H1 (cell line): ENCODE measurements at regions not wholly inside any gene's neighbourhood (a gene's known extent, or its start where the extent isn't known, plus 50 kb on each side); places are given as distances from the start of the nearest gene placed in this dataset.

ENCODE experiments used
- CTCF ChIA-PET: fragments of 300-600 bp; sonication (Branson Sonifier 250); formaldehyde crosslinking; loops from one replicate; lab custom pipeline; 2021; ENCODE audit not compliant: partially characterized antibody; lab: Charles Lee
- POLR2A ChIA-PET: fragments of 300-600 bp; sonication (Branson Sonifier 250); formaldehyde crosslinking; loops from one replicate; lab custom pipeline; 2021; ENCODE audit warnings: inconsistent platforms; ENCODE audit not compliant: partially characterized antibody; lab: Charles Lee
- DNase-seq, 2 experiments: peaks; one replicate each; pipeline versions ENCODE4 v3.0.0 to v3.0.0-alpha.2; 2010 to 2022; ENCODE audit warnings: low spot score in 2 of 2, low read depth in 1 of 2, mixed read lengths in 1 of 2
- FAIRE-seq: peaks from 2 replicates; lab custom pipeline; 2011; peaks lifted over from hg19 to GRCh38; lab: Jason Lieb, UNC
- H2AFZ ChIP-seq: 2 replicates; pipeline ENCODE4 v1.8.1; 2012; ENCODE audit warnings: low read length, inconsistent platforms
- H2AK5ac ChIP-seq: 2 replicates; pipeline ENCODE4 v1.6.1; 2013; ENCODE audit warnings: low read depth, low read length
- H2BK120ac ChIP-seq: replicated peaks from 2 replicates; pipeline ENCODE3; 2013; ENCODE audit warnings: low read depth, low read length, inconsistent platforms
- H2BK12ac ChIP-seq: 2 replicates; pipeline ENCODE4 v1.6.1; 2013; ENCODE audit warnings: low read depth, low read length
- H2BK15ac ChIP-seq: 2 replicates; pipeline ENCODE4 v1.6.1; 2013; ENCODE audit warnings: low read length
- H2BK20ac ChIP-seq: 2 replicates; pipeline ENCODE4 v1.6.1; 2013; ENCODE audit warnings: low read length
- H2BK5ac ChIP-seq: 2 replicates; pipeline ENCODE4 v1.6.1; 2013; ENCODE audit warnings: low read depth, low read length
- H3K14ac ChIP-seq: 2 replicates; pipeline ENCODE4 v1.6.1; 2013; ENCODE audit warnings: inconsistent platforms; ENCODE audit not compliant: insufficient read length
- H3K18ac ChIP-seq: 2 replicates; pipeline ENCODE4 v1.6.1; 2013; ENCODE audit warnings: low read length; ENCODE audit errors: extremely low read depth
- H3K23ac ChIP-seq: 2 replicates; pipeline ENCODE4 v1.6.1; 2013; ENCODE audit warnings: inconsistent platforms; ENCODE audit not compliant: insufficient read length
- H3K23me2 ChIP-seq: 2 replicates; pipeline ENCODE4 v1.6.1; 2013; ENCODE audit warnings: low read depth, low read length
- H3K27ac ChIP-seq: 2 replicates; pipeline ENCODE4 v1.6.1; 2011; ENCODE audit warnings: low read depth, low read length, inconsistent platforms
- H3K27me3 ChIP-seq, 4 experiments: replicated peaks in 1 of 4; 1 replicate in 1 of 4; 2 replicates in 3 of 4; pipeline versions ENCODE4 v1.6.1 to v1.8.1; 2011 to 2013; ENCODE audit warnings: low read length in 3 of 4, mild to moderate bottlenecking in 3 of 4, inconsistent platforms in 2 of 4, mixed read lengths in 2 of 4, moderate library complexity in 1 of 4; ENCODE audit not compliant: control insufficient read depth in 3 of 4, insufficient read depth in 3 of 4; ENCODE audit errors: extremely low read depth in 1 of 4
- H3K36me3 ChIP-seq, 4 experiments: 2 replicates each; pipeline versions ENCODE4 v1.6.1 to v1.8.1; 2011 to 2013; ENCODE audit warnings: mild to moderate bottlenecking in 4 of 4, low read length in 3 of 4, moderate library complexity in 2 of 4, control low read depth in 1 of 4, inconsistent platforms in 1 of 4; ENCODE audit not compliant: insufficient read depth in 4 of 4, control insufficient read depth in 2 of 4
- H3K4ac ChIP-seq: replicated peaks from 2 replicates; pipeline ENCODE3; 2013; ENCODE audit warnings: low read length, low read depth, mixed read lengths, inconsistent platforms; ENCODE audit not compliant: insufficient read length
- H3K4me1 ChIP-seq, 4 experiments: replicated peaks in 1 of 4; 1 replicate in 1 of 4; 2 replicates in 3 of 4; pipeline versions ENCODE4 v1.6.1 to v1.8.1; 2011 to 2013; ENCODE audit warnings: low read length in 3 of 4, inconsistent platforms in 2 of 4, mixed read lengths in 1 of 4; ENCODE audit not compliant: insufficient read depth in 4 of 4, control insufficient read depth in 3 of 4
- H3K4me2 ChIP-seq, 2 experiments: 2 replicates each; pipeline versions ENCODE4 v1.6.1 to v1.8.1; 2011 to 2013; ENCODE audit warnings: low read depth in 2 of 2, low read length in 2 of 2, control low read depth in 1 of 2, inconsistent platforms in 1 of 2, mild to moderate bottlenecking in 1 of 2; ENCODE audit not compliant: insufficient read depth in 1 of 2
- H3K4me3 ChIP-seq, 4 experiments: fragments of 200-600, 300-600 bp in 1 of 4; sonication (generic), shearing (Covaris generic), sonication (Bioruptor Twin) in 1 of 4; 2 replicates each; pipeline versions ENCODE4 v1.5.1 to v1.8.1; 2011 to 2016; ENCODE audit warnings: low read length in 4 of 4, low read depth in 3 of 4, control low read depth in 2 of 4, inconsistent platforms in 2 of 4, mild to moderate bottlenecking in 2 of 4, mixed read lengths in 1 of 4, moderate library complexity in 1 of 4; ENCODE audit not compliant: insufficient read depth in 2 of 4; ENCODE audit errors: extremely low read depth in 1 of 4
- H3K56ac ChIP-seq: replicated peaks from 2 replicates; pipeline ENCODE3; 2013; ENCODE audit warnings: low read depth, mild to moderate bottlenecking, mixed read lengths, low read length, inconsistent platforms; ENCODE audit not compliant: insufficient read length
- H3K79me1 ChIP-seq: 2 replicates; pipeline ENCODE4 v1.6.1; 2013; ENCODE audit warnings: low read depth, low read length, control low read depth
- H3K79me2 ChIP-seq, 2 experiments: 2 replicates each; pipeline versions ENCODE4 v1.6.1 to v1.8.1; 2012 to 2013; ENCODE audit warnings: low read length in 2 of 2, mild to moderate bottlenecking in 2 of 2, inconsistent platforms in 1 of 2; ENCODE audit not compliant: insufficient read depth in 2 of 2, control insufficient read depth in 1 of 2
- H3K9ac ChIP-seq, 4 experiments: replicated peaks in 1 of 4; 1 replicate in 1 of 4; 2 replicates in 3 of 4; pipeline versions ENCODE4 v1.6.1 to v1.8.1; 2011 to 2013; ENCODE audit warnings: low read depth in 3 of 4, low read length in 3 of 4, control low read depth in 2 of 4, mild to moderate bottlenecking in 2 of 4, moderate library complexity in 2 of 4, inconsistent platforms in 1 of 4; ENCODE audit errors: extremely low read depth in 1 of 4
- H3K9me3 ChIP-seq, 2 experiments: 2 replicates each; pipeline versions ENCODE4 v1.6.1 to v1.8.1; 2012 to 2013; ENCODE audit warnings: mild to moderate bottlenecking in 2 of 2, moderate library complexity in 2 of 2, control low read depth in 1 of 2, inconsistent platforms in 1 of 2, low read depth in 1 of 2, low read length in 1 of 2, mixed read lengths in 1 of 2; ENCODE audit not compliant: insufficient read depth in 2 of 2
- H4K20me1 ChIP-seq, 2 experiments: replicated peaks in 1 of 2; 2 replicates each; pipeline versions ENCODE3 to v1.8.1; 2011 to 2013; ENCODE audit warnings: inconsistent platforms in 2 of 2, low read length in 2 of 2, mild to moderate bottlenecking in 1 of 2; ENCODE audit not compliant: insufficient read depth in 2 of 2, control insufficient read depth in 1 of 2
- H4K5ac ChIP-seq: 2 replicates; pipeline ENCODE4 v1.6.1; 2013; ENCODE audit warnings: low read length, low read depth, mixed read lengths, inconsistent platforms; ENCODE audit not compliant: insufficient read length
- H4K8ac ChIP-seq: 2 replicates; pipeline ENCODE4 v1.8.0; 2013; ENCODE audit warnings: mild to moderate bottlenecking, moderate library complexity, low read length, inconsistent platforms; ENCODE audit not compliant: insufficient read depth; ENCODE audit errors: extremely low read depth
- H4K91ac ChIP-seq: replicated peaks from 2 replicates; pipeline ENCODE3; 2013; ENCODE audit warnings: low read length, mixed read lengths, inconsistent platforms; ENCODE audit not compliant: insufficient read length
- BACH1 ChIP-seq: IDR thresholded peaks from 2 replicates; pipeline ENCODE4 v1.6.1; 2012; ENCODE audit warnings: low read length, improper control_type of control experiment
- BCL11A ChIP-seq, 2 experiments: IDR thresholded peaks; one replicate each; pipeline ENCODE4 v1.6.1; 2011; ENCODE audit warnings: low read depth in 2 of 2, low read length in 2 of 2, mild to moderate bottlenecking in 2 of 2
- E2F6 ChIP-seq: IDR thresholded peaks from 2 replicates; pipeline ENCODE4 v1.6.1; 2012; ENCODE audit warnings: inconsistent platforms
- GABPA ChIP-seq: IDR thresholded peaks from 2 replicates; pipeline ENCODE4 v1.6.1; 2011; ENCODE audit warnings: mild to moderate bottlenecking, low read length, moderate library complexity, borderline replicate concordance; ENCODE audit not compliant: insufficient read depth
- HDAC2 ChIP-seq, 2 experiments: fragments of 300-600 bp in 1 of 2; sonication (generic) in 1 of 2; IDR thresholded peaks; 2 replicates each; pipeline ENCODE4 v1.6.1; 2011 to 2012; ENCODE audit warnings: low read depth in 2 of 2, low read length in 2 of 2, mild to moderate bottlenecking in 2 of 2, moderate library complexity in 2 of 2, borderline replicate concordance in 1 of 2, inconsistent platforms in 1 of 2
- RBBP5 ChIP-seq: IDR thresholded peaks from 2 replicates; pipeline ENCODE4 v1.7.1; 2012; ENCODE audit warnings: low read depth, mild to moderate bottlenecking, inconsistent platforms, low read length, moderate library complexity, borderline replicate concordance
- TBP ChIP-seq: IDR thresholded peaks from 2 replicates; pipeline ENCODE4 v1.6.1; 2011; ENCODE audit warnings: low read depth, low read length, improper control_type of control experiment
- ZNF274 ChIP-seq: IDR thresholded peaks from 2 replicates; pipeline ENCODE4 v1.7.0; 2012; ENCODE audit warnings: low read length, borderline replicate concordance; ENCODE audit errors: extremely low read depth
- WGBS, 2 experiments: shearing (Covaris generic) in 1 of 2; methylation state at CpG; one replicate each; pipeline versions ENCODE4 v1.1.6 to v1.1.7; 2013 to 2015; ENCODE audit warnings: low lambda C conversion rate in 2 of 2, mixed read lengths in 2 of 2, inconsistent platforms in 1 of 2, low coverage in 1 of 2, missing lambda C conversion rate in 1 of 2; ENCODE audit not compliant: insufficient replicate concordance in 2 of 2, insufficient coverage in 1 of 2, insufficient read length in 1 of 2; ENCODE audit errors: extremely low coverage in 1 of 2, missing lambda C conversion rate in 1 of 2; 5-methylcytosine and 5-hydroxymethylcytosine counted together

DNA sequence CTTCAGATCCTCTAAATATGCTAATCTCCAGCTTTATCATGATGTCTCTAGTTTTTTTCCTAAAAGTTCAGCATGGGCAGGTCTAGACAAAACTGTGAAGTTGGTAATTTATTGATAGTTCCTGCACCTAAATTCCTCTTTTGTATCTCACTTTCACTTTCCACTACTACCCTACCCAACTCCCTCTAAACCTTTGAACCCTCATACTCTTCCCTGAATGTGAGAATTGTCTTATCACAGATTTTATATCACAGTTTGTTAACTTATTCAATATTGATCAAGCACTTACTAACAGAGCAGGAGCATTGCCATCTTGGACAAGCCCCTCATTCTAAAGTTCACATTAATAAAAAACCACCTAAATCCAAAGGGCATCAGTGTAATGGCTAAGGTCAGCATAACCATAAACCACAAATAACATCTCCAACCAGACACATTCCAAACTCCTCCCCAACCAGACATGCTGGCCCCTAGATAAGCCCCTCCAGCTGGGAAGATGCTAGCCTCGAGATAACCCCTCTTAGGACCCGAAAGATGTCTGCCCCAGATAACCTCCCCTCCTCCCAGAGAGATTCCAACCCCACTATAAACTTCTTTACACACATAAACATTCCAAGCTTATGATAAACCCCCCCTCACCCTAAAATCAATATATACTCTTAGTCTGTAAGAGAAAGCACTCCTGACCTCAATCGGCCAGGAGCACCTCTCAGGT is 78.7 kb downstream of the FSCB start:
- ChIA-PET CTCF (no interaction called here), POLR2A (no interaction called here)
- FAIRE-seq (no peak), DNase-seq (no peak)
- no peak overlapping the region for H3K27ac ChIP-seq
- H3K23me2 ChIP-seq: no peaks in the 10 kb centered on the region
- no peak overlapping the region for H4K5ac ChIP-seq
- H3K4ac ChIP-seq: no peak overlapping the region
- H3K4me3 ChIP-seq: no peak overlapping the region
- no peak overlapping the region for H3K9ac ChIP-seq
- no peak overlapping the region for H3K56ac ChIP-seq
- TF ChIP-seq RBBP5 (no peak), E2F6 (no peak), GABPA (no peak), BACH1 (no peak), TBP (no peak), HDAC2 (IDR thresholded peaks at IDR 0.05; ENCODE audit: borderline replicate concordance in 1 of 2, low read depth in 2 of 2, low read length in 2 of 2) (no peak), BCL11A (IDR thresholded peaks at IDR 0.05; ENCODE audit: low read depth in 2 of 2, low read length in 2 of 2) (no peak), ZNF274 (no peak)
- H2BK5ac ChIP-seq: no peak overlapping the region
- no peaks in the 10 kb centered on the region for H3K27me3 ChIP-seq
- H3K14ac ChIP-seq: no peak overlapping the region
- H4K8ac ChIP-seq: no peak overlapping the region
- H3K4me1 ChIP-seq: no peaks in the 10 kb centered on the region
- no peak overlapping the region for H2AK5ac ChIP-seq
- no peaks in the 10 kb centered on the region for H3K9me3 ChIP-seq
- no peak overlapping the region for H4K91ac ChIP-seq
- no peak overlapping the region for H2BK120ac ChIP-seq
- H3K79me1 ChIP-seq: no peaks in the 10 kb centered on the region
- no peak overlapping the region for H2AFZ ChIP-seq
- no peak overlapping the region for H3K18ac ChIP-seq
- H3K4me2 ChIP-seq: no peak overlapping the region
- no peaks in the 10 kb centered on the region for H4K20me1 ChIP-seq
- no peak overlapping the region for H3K23ac ChIP-seq
- H3K36me3 ChIP-seq: no peaks in the 10 kb centered on the region
- no peaks in the 10 kb centered on the region for H3K79me2 ChIP-seq
- H2BK12ac ChIP-seq: no peak overlapping the region
- H2BK15ac ChIP-seq: no peak overlapping the region
- 79% methylated on average over 3 of the region's 3 CpGs; no CpG with 5 or more reads in 1 of the 2 experiments for WGBS, 2 experiments
- no peak overlapping the region for H2BK20ac ChIP-seq
